NB4 (cell line): ENCODE measurements at regions not wholly inside any gene's neighbourhood (a gene's known extent, or its start where the extent isn't known, plus 50 kb on each side); places are given as distances from the start of the nearest gene placed in this dataset.

Source experiments
- CTCF ChIP-seq: IDR thresholded peaks from one replicate; pipeline ENCODE4 v1.5.1; 2012; ENCODE audit warnings: low read depth, low read length
- MAX ChIP-seq: IDR thresholded peaks from 2 replicates; pipeline ENCODE4 v1.6.1; 2011; ENCODE audit warnings: low read depth, low read length
- MYC ChIP-seq: IDR thresholded peaks from 2 replicates; pipeline ENCODE4 v1.6.1; 2011; ENCODE audit warnings: low read depth, low read length
- POLR2A ChIP-seq: IDR thresholded peaks from 2 replicates; pipeline ENCODE4 v1.6.1; 2011; ENCODE audit warnings: mild to moderate bottlenecking; ENCODE audit not compliant: insufficient read length; ENCODE audit errors: extremely low read depth

- no peak for TF ChIP-seq CTCF
- TF ChIP-seq POLR2A, result no peak
- TF ChIP-seq MYC, result no peak
- no peak for TF ChIP-seq MAX
Measured at GRCh38 chr13:73364736-73365135, 305.9 kb downstream of the KLF5 start.
